OCI-LY3 (cell line): ENCODE measurements at regions not wholly inside any gene's neighbourhood (a gene's known extent, or its start where the extent isn't known, plus 50 kb on each side); places are given as distances from the start of the nearest gene placed in this dataset.

Experiments used
- CTCF ChIP-seq: fragments of 200-600, 300-600 bp; sonication (generic); IDR thresholded peaks from 2 replicates; pipeline ENCODE4 v1.5.1; 2014; ENCODE audit warnings: antibody characterized with exemption, low read length, low read depth
- EZH2phosphoT487 ChIP-seq: fragments of 200-600 bp; shearing (Covaris generic); IDR thresholded peaks from 2 replicates; pipeline ENCODE4 v1.6.1; 2018; ENCODE audit warnings: antibody characterized with exemption, mixed run types, low read depth

GRCh38 chr2:104068665-104069064 lies 785.2 kb upstream of the POU3F3 start:
- no peak for TF ChIP-seq CTCF
- no peak for TF ChIP-seq EZH2phosphoT487
